B cell (primary cell): ENCODE measurements at regions not wholly inside any gene's neighbourhood (a gene's known extent, or its start where the extent isn't known, plus 50 kb on each side); places are given as distances from the start of the nearest gene placed in this dataset.

ENCODE experiments used
- EZH2 ChIP-seq: IDR thresholded peaks from 2 replicates; pipeline ENCODE4 v1.6.1; 2012; ENCODE audit warnings: borderline replicate concordance, low read depth, mild to moderate bottlenecking, moderate library complexity, low read length; ENCODE audit not compliant: insufficient read depth, poor library complexity, severe bottlenecking
- TF ChIP-seq, protein P1 (sequence below): fragments of 200-600 bp; IDR thresholded peaks from one replicate; pipeline ENCODE4 v1.8.0; 2022; ENCODE audit warnings: antibody characterized with exemption, mild to moderate bottlenecking

DNA sequence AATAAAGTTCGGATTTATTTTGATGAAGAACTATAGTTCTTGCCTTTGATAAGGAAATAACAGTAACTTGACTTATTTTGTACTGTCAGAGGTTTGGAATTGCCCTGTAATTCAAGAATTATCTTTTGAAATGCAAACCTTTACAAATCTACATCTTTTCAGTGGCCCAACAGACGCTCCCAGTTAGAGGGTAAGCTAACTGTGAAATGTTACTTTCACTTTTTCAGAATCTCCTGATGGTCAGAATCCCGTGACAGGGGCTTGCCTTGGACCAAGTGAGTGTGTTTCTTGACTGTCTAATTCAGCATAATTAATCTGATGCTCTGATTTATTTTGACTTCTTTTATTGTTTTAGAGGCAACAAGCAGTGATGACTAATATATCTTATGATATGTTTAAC, 262.5 kb downstream of the PLOD2 start:
- TF ChIP-seq, protein P1, sequence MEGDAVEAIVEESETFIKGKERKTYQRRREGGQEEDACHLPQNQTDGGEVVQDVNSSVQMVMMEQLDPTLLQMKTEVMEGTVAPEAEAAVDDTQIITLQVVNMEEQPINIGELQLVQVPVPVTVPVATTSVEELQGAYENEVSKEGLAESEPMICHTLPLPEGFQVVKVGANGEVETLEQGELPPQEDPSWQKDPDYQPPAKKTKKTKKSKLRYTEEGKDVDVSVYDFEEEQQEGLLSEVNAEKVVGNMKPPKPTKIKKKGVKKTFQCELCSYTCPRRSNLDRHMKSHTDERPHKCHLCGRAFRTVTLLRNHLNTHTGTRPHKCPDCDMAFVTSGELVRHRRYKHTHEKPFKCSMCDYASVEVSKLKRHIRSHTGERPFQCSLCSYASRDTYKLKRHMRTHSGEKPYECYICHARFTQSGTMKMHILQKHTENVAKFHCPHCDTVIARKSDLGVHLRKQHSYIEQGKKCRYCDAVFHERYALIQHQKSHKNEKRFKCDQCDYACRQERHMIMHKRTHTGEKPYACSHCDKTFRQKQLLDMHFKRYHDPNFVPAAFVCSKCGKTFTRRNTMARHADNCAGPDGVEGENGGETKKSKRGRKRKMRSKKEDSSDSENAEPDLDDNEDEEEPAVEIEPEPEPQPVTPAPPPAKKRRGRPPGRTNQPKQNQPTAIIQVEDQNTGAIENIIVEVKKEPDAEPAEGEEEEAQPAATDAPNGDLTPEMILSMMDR: no peak
- no peak for TF ChIP-seq EZH2
